ENCODE measurements at regions not wholly inside any gene's neighbourhood (a gene's known extent, or its start where the extent isn't known, plus 50 kb on each side); places are given as distances from the start of the nearest gene placed in this dataset.

DNA sequence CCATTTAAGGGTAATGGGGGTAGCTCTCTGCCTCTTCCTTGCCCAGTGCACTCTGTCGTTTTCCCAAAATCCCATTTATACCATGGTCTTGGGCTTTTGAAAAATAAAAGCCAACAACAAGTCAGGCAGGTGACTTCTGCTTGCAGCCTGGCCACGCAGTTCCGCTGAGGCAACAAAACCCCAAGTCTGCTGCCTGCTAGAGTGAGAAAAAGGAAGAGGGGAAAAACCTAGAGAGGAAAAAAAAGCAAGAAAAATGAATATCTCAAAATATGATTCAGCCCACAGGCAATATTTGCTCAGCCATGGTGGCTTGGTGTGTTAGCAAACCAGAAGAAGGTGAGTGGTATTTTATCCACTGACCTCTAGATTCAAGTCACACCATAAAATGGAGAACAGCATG, 148.2 kb upstream of the FSTL4 start:
- H3K4me1 ChIP-seq, result no peaks in the 10 kb centered on the region
- H3K27ac ChIP-seq, result no peak overlapping the region
- no peaks in the 10 kb centered on the region for H3K36me3 ChIP-seq
- TF ChIP-seq, protein P1, sequence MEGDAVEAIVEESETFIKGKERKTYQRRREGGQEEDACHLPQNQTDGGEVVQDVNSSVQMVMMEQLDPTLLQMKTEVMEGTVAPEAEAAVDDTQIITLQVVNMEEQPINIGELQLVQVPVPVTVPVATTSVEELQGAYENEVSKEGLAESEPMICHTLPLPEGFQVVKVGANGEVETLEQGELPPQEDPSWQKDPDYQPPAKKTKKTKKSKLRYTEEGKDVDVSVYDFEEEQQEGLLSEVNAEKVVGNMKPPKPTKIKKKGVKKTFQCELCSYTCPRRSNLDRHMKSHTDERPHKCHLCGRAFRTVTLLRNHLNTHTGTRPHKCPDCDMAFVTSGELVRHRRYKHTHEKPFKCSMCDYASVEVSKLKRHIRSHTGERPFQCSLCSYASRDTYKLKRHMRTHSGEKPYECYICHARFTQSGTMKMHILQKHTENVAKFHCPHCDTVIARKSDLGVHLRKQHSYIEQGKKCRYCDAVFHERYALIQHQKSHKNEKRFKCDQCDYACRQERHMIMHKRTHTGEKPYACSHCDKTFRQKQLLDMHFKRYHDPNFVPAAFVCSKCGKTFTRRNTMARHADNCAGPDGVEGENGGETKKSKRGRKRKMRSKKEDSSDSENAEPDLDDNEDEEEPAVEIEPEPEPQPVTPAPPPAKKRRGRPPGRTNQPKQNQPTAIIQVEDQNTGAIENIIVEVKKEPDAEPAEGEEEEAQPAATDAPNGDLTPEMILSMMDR (IDR thresholded peaks at IDR 0.05), result no peak
- no peak for TF ChIP-seq POLR2A (IDR thresholded peaks at IDR 0.05)
- DNase-seq, result no peak
- H3K4me3 ChIP-seq, result no peak overlapping the region
- H3K27me3 ChIP-seq, result no peaks in the 10 kb centered on the region
- no peaks in the 10 kb centered on the region for H3K9me3 ChIP-seq

DNA sequence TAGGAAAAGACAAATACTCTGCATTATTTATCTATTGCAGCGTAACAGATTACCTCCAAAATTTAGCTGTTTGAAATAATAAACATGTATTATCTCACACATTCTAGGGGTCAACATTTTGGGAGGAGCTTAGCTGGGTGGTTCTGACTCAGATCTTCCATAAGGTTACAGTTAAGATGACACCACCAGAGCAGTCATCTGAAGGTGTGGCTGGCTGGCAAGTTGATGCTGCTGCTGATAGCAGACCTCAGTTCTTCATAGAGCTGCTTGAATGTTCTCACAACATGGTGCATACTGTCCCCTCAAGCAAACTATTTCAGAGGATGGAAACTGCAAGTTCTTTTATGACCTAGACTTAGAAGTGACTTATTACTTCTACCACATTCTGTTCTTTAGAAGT, 146.3 kb upstream of the FSTL4 start:
- TF ChIP-seq POLR2A (IDR thresholded peaks at IDR 0.05), result no peak
- TF ChIP-seq, protein P1 (IDR thresholded peaks at IDR 0.05), result no peak
- DNase-seq, result no peak
- H3K9me3 ChIP-seq, result no peaks in the 10 kb centered on the region
- H3K4me3 ChIP-seq, result no peak overlapping the region
- H3K27ac ChIP-seq, result no peak overlapping the region
- no peaks in the 10 kb centered on the region for H3K4me1 ChIP-seq
- no peaks in the 10 kb centered on the region for H3K36me3 ChIP-seq
- H3K27me3 ChIP-seq, result no peaks in the 10 kb centered on the region

DNA sequence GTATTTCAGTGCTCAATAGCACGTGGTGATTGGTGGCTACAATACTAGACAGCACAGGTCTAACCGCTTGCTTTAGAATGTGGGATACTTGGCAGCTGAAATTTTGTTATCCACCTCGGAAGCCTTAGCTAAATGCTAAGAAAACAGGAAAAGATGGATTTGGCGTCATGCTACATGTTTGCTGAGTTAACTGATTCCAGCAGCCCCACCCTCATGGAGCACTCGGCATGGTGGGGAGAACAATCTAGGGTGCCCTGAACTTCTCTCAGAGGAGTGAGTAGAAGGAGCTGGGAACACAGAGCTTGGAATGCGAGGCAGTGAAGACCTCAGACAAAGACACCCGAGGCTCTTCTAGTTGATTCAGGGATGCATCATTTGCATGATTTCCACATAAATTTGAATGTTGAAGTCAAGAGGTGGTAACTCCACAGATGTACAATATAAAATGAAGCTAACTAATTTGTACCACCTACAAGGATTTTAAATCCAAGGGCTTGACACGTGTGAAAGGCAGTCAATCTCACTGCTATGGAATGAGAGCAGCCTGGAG, 145.1 kb upstream of the FSTL4 start:
- Histone ChIP-seq H3K36me3 (no peaks in the 10 kb centered on the region), H3K4me3 (no peak overlapping the region), H3K4me1 (no peaks in the 10 kb centered on the region), H3K27me3 (no peaks in the 10 kb centered on the region), H3K27ac (no peak overlapping the region), H3K9me3 (no peaks in the 10 kb centered on the region)
- DNase-seq, result no peak
- TF ChIP-seq, protein P1 (IDR thresholded peaks at IDR 0.05), result no peak
- TF ChIP-seq POLR2A (IDR thresholded peaks at IDR 0.05), result no peak

DNA sequence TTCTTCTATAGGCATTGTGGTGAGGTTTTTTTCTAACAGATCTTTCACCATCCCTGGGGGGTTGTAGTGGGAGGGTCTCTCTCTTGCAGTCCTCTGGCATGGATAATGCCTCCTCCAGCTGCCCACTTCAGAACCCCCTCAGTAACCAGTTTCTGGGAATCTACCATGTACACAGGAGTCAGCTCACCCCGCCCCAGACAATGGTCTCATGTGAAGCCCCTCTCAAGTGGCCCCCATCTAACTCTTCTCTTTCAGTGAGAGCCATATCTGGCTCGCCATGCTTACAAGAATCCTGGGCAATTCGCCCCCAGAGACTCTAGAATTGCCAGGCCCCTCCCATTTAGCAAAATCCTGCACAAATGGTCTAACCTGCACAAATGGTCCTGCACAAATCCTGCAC, 144.4 kb upstream of the FSTL4 start:
- Histone ChIP-seq H3K27me3 (no peaks in the 10 kb centered on the region), H3K36me3 (no peaks in the 10 kb centered on the region), H3K4me3 (no peak overlapping the region), H3K9me3 (no peaks in the 10 kb centered on the region), H3K27ac (no peak overlapping the region), H3K4me1 (no peaks in the 10 kb centered on the region)
- no peak for DNase-seq
- TF ChIP-seq, protein P1 (IDR thresholded peaks at IDR 0.05), result no peak
- TF ChIP-seq POLR2A (IDR thresholded peaks at IDR 0.05), result no peak

DNA sequence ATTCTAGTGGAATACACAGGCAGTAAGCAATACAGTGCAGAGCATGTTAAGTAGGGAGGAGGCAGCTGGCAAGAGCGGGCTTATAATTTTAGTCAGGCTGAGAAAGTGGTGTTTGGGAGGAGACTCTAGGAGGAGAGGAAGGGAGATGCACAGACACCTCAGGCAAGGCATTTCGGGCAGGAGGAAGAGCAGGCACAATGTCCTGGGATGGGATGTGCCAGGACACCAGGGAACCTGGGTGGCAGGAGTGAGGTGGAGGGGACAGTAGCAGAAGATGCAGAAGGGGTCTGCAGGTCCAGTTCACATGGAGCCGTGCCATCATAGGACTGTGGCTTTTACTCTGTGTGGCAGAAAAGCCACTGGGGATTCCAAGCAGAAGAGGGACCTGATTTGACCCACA, 143.7 kb upstream of the FSTL4 start:
- Histone ChIP-seq H3K4me1 (no peaks in the 10 kb centered on the region), H3K36me3 (no peaks in the 10 kb centered on the region), H3K27ac (no peak overlapping the region), H3K9me3 (no peaks in the 10 kb centered on the region), H3K4me3 (no peak overlapping the region), H3K27me3 (no peaks in the 10 kb centered on the region)
- no peak for DNase-seq
- TF ChIP-seq POLR2A (IDR thresholded peaks at IDR 0.05), result no peak
- TF ChIP-seq, protein P1 (IDR thresholded peaks at IDR 0.05), result no peak
